ENCODE measurements at regions not wholly inside any gene's neighbourhood (a gene's known extent, or its start where the extent isn't known, plus 50 kb on each side); places are given as distances from the start of the nearest gene placed in this dataset.

DNA sequence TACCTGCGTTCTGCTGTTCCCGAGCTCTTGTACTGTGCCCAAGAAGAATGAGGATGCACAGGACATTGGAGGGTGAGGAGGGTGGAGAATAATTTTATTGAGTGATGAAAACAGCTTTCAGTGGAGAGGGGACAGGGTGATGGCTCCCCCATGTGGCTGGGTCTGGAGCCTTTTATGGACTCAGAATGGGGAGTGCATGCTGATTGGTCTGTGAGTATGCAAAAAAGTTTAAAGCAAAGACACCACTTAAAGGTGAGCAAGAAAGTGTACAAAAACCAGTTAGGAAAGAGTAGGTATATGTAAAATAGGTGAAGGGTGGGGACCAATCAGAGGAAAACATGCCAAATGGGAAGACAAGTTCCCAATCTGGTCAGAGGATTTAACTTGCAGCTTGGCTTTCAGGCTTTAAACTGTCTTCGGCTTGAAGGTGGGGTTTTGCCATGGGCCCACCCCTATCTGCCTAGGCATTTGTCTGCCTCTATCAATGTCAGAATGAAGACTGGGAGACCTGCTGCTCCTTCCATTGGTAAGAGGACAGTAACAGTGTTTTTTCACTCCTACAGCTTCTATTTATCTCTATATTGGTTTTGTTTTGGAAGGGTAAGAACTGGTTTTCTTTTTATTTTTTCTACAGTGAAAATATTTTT lies 118.0 kb upstream of the RAI14 start:
- H3K27me3 ChIP-seq (ENCODE audit: insufficient read depth, low read depth, low read length): no peaks in the 10 kb centered on the region
- H3K36me3 ChIP-seq (ENCODE audit: insufficient read depth, low read length): no peaks in the 10 kb centered on the region
- no peaks in the 10 kb centered on the region for H3K79me2 ChIP-seq (replicated peaks; ENCODE audit: insufficient read depth, low read length)
- no peaks in the 10 kb centered on the region for H3F3A ChIP-seq (ENCODE audit: insufficient read depth, low read length, poor library complexity, severe bottlenecking)
- H3K9me3 ChIP-seq (ENCODE audit: low read length): no peaks in the 10 kb centered on the region
- H4K20me1 ChIP-seq (ENCODE audit: insufficient read depth): no peaks in the 10 kb centered on the region
- no peak overlapping the region for H2AFZ ChIP-seq (ENCODE audit: low read depth, low read length)
- no peak overlapping the region for H3K4me2 ChIP-seq (ENCODE audit: low read length)
- no peak overlapping the region for H3K27ac ChIP-seq (ENCODE audit: low read length)
- no peak overlapping the region for H3K9ac ChIP-seq (ENCODE audit: low read length)
- no peak overlapping the region for H3K4me3 ChIP-seq (ENCODE audit: low read length)
- no peaks in the 10 kb centered on the region for H3K9me2 ChIP-seq (ENCODE audit: insufficient read depth, low read length)
- TF ChIP-seq, protein P1, sequence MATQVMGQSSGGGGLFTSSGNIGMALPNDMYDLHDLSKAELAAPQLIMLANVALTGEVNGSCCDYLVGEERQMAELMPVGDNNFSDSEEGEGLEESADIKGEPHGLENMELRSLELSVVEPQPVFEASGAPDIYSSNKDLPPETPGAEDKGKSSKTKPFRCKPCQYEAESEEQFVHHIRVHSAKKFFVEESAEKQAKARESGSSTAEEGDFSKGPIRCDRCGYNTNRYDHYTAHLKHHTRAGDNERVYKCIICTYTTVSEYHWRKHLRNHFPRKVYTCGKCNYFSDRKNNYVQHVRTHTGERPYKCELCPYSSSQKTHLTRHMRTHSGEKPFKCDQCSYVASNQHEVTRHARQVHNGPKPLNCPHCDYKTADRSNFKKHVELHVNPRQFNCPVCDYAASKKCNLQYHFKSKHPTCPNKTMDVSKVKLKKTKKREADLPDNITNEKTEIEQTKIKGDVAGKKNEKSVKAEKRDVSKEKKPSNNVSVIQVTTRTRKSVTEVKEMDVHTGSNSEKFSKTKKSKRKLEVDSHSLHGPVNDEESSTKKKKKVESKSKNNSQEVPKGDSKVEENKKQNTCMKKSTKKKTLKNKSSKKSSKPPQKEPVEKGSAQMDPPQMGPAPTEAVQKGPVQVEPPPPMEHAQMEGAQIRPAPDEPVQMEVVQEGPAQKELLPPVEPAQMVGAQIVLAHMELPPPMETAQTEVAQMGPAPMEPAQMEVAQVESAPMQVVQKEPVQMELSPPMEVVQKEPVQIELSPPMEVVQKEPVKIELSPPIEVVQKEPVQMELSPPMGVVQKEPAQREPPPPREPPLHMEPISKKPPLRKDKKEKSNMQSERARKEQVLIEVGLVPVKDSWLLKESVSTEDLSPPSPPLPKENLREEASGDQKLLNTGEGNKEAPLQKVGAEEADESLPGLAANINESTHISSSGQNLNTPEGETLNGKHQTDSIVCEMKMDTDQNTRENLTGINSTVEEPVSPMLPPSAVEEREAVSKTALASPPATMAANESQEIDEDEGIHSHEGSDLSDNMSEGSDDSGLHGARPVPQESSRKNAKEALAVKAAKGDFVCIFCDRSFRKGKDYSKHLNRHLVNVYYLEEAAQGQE (IDR thresholded peaks at IDR 0.05; ENCODE audit: borderline replicate concordance): no peak
- TF ChIP-seq SMC3 (conservative IDR thresholded peaks at IDR 0.05; ENCODE audit: poor library complexity): no peak
- TF ChIP-seq, protein P2, sequence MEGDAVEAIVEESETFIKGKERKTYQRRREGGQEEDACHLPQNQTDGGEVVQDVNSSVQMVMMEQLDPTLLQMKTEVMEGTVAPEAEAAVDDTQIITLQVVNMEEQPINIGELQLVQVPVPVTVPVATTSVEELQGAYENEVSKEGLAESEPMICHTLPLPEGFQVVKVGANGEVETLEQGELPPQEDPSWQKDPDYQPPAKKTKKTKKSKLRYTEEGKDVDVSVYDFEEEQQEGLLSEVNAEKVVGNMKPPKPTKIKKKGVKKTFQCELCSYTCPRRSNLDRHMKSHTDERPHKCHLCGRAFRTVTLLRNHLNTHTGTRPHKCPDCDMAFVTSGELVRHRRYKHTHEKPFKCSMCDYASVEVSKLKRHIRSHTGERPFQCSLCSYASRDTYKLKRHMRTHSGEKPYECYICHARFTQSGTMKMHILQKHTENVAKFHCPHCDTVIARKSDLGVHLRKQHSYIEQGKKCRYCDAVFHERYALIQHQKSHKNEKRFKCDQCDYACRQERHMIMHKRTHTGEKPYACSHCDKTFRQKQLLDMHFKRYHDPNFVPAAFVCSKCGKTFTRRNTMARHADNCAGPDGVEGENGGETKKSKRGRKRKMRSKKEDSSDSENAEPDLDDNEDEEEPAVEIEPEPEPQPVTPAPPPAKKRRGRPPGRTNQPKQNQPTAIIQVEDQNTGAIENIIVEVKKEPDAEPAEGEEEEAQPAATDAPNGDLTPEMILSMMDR (IDR thresholded peaks at IDR 0.05; ENCODE audit: poor library complexity, severe bottlenecking): no peak
- TF ChIP-seq POLR2AphosphoS5 (IDR thresholded peaks at IDR 0.05): no peak
- no peak for TF ChIP-seq RAD21 (conservative IDR thresholded peaks at IDR 0.05)

DNA sequence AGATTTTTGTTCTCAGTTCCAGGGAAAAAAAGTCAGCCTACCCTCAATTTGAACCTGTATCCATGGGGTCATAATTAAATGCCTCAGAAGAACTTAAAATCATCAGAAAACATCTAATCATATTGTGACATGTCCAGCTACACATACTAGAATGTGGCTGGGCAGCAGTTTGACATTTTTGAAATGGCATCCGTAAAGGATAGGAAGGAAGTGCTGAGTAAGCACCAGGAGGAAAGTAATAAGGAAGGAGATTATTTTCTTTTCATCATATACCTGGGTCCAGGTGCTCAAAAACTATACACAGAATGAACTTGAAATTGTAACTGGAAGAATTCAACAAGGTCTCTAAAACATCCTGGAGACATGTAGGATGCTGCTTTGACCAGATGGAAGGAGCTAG lies 116.9 kb upstream of the RAI14 start:
- no peak overlapping the region for H3K27ac ChIP-seq (ENCODE audit: low read length)
- H3K79me2 ChIP-seq (replicated peaks; ENCODE audit: insufficient read depth, low read length): no peaks in the 10 kb centered on the region
- H3K36me3 ChIP-seq (ENCODE audit: insufficient read depth, low read length): no peaks in the 10 kb centered on the region
- TF ChIP-seq TAF1 (IDR thresholded peaks at IDR 0.05; ENCODE audit: low read depth) (no peak), EP300 (conservative IDR thresholded peaks at IDR 0.05; ENCODE audit: poor library complexity, severe bottlenecking) (no peak), MXI1 (conservative IDR thresholded peaks at IDR 0.05; ENCODE audit: poor library complexity, severe bottlenecking) (no peak), EZH2 (IDR thresholded peaks at IDR 0.05; ENCODE audit: borderline replicate concordance, insufficient read depth, low read length, poor library complexity, severe bottlenecking) (no peak)
- TF ChIP-seq, protein P1 (IDR thresholded peaks at IDR 0.05; ENCODE audit: borderline replicate concordance): no peak
- H2AFZ ChIP-seq (ENCODE audit: low read depth, low read length): no peak overlapping the region
- H3K4me3 ChIP-seq (ENCODE audit: low read length): no peak overlapping the region
- no peak overlapping the region for H3K4me2 ChIP-seq (ENCODE audit: low read length)
- no peaks in the 10 kb centered on the region for H3K9me2 ChIP-seq (ENCODE audit: insufficient read depth, low read length)
- no peaks in the 10 kb centered on the region for H4K20me1 ChIP-seq (ENCODE audit: insufficient read depth)
- H3K9ac ChIP-seq (ENCODE audit: low read length): no peak overlapping the region
- no peaks in the 10 kb centered on the region for H3K9me3 ChIP-seq (ENCODE audit: low read length)
- no peaks in the 10 kb centered on the region for H3K27me3 ChIP-seq (ENCODE audit: insufficient read depth, low read depth, low read length)
- H3F3A ChIP-seq (ENCODE audit: insufficient read depth, low read length, poor library complexity, severe bottlenecking): no peaks in the 10 kb centered on the region

All from neural cell (in vitro differentiated cells).